HG03064 (cell line): ENCODE measurements at regions not wholly inside any gene's neighbourhood (a gene's known extent, or its start where the extent isn't known, plus 50 kb on each side); places are given as distances from the start of the nearest gene placed in this dataset.

ENCODE experiments used
- ATAC-seq: cut with Tn5 transposase; IDR thresholded peaks from one replicate; pipeline ENCODE4 v1.9.1; 2021; ENCODE audit warnings: low read depth; ENCODE audit not compliant: unreplicated experiment

DNA sequence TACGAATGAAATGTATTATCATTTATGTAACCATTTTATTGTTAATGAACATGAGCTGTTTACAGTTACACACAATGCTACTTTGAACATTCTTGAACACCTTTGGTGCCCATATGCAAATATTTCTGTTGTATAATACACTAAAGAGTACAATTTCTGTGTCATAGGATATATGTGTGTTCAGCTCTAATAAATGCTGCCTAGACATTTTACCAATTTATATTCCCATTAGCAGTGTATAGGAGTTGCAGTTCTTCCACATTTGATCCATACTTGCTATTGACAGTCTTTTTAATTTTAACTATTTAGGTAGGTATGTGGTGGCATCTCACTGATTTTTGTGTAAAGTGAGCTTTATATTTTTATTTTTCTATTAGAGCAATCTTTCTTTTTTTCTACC, 331.8 kb downstream of the ZIC1 start:
- ATAC-seq: no peak

GRCh38 chr3:147744967-147745366, 335.8 kb downstream of the ZIC1 start:
- ATAC-seq: no peak

DNA sequence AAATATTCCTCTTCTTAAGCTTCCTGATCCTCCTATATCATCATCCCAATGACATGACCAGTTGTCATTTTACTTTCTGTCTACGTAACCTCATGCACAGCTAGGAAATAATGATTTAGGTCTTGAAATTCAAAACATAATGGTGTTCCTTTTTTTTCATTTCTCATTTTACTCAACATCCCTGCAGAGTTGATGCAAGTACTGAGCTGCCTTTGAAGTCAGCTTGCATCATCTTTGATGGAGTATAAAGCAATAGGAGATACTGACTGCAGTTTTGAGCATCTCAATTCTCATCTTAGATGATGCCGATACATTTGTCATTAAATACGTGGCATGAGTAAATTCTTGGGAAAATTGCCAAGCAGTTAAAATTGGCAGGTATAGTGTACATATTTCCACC, 346.1 kb downstream of the ZIC1 start:
- ATAC-seq: no peak

GRCh38 chr3:147756476-147756875, 347.3 kb downstream of the ZIC1 start:
- no peak for ATAC-seq

- ATAC-seq: no peak
Measured at GRCh38 chr3:147757866-147758265, 348.7 kb downstream of the ZIC1 start.

- no peak for ATAC-seq
Measured at GRCh38 chr3:147758771-147759170, 349.6 kb downstream of the ZIC1 start.

DNA sequence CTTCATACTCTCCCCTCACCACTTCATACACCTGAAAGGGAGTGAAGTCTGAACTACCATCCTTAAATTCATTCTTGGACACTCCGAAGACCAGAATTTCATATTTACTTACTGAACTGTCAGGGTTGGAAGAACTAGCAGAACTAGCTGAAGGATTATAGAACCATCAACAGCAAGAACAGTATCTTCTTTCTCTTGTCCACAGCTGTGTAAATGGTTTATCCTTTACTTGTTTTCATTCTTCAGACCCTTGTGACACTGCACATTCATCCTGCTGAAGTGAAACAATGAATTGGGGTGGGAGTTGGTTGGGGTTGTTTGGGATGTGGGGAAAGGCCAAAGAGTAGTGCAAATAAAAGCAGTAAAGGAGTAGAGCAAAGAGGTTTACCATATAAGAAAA, 350.9 kb downstream of the ZIC1 start:
- no peak for ATAC-seq

GRCh38 chr3:147760941-147761340, 351.8 kb downstream of the ZIC1 start:
- no peak for ATAC-seq

DNA sequence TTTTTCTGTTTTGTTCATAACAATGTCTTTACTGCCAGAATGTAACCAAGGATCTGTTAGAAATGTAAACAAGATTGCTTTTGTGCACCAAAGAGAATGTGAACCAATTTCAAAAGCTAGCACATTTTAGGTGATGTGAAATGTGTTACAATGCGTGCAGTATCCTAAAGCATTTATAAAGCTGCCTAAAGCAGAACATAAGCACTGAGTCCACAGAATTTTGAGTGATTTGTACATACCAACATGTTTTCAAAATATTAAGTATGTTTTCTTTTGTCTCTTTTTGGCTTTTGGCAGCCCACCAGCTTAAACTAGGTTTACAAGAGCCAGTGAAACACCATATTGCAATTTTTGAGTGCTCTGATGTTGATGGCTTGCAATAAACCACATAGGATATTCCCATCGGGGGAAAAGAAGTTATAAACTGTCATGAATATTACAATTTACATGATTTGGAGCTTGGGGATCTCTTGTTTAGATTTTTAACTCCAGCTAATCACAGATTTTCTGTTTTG, 364.0 kb downstream of the ZIC1 start:
- ATAC-seq: no peak

DNA sequence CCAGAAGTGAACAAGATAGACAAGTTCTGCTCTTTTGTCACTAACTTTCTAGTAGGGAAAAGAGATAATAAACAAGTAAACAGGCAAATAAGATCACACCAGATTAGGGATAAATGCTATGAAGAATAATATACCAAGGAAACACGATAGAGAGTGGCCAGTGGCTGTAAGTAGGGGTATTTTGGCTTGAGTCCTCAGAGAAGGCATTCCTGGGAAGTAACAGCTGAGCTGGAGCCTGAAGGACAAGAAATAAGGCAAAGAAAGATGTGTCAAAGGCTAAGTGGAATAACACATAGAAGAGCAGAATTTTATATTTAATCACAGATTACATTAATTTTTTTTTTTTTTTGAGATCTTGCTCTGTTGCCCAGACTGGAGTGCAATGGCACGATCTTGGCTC, 366.2 kb downstream of the ZIC1 start:
- no peak for ATAC-seq

GRCh38 chr3:147775816-147776530, 366.8 kb downstream of the ZIC1 start:
- no peak for ATAC-seq

DNA sequence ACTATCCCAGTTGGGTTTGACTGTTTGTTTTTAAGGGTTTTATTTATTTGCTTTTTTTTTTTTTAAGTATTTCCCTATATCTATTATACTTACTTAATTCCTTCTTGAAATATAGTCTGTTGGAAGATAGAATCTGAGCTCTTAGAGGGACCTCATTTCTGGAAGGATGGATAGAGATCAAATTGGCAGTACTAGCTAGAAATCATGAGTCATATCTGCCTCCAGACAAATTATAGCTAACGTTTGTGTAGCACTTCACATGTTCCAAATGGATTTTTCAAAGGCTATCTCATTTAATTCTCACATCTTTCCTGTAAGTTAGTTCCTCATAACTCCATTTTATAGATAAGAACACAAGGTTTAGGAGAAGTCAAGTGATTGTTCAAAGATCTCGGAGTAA, 384.7 kb downstream of the ZIC1 start:
- ATAC-seq: no peak

- ATAC-seq: no peak
Measured at GRCh38 chr3:147794596-147794995, 385.4 kb downstream of the ZIC1 start.

DNA sequence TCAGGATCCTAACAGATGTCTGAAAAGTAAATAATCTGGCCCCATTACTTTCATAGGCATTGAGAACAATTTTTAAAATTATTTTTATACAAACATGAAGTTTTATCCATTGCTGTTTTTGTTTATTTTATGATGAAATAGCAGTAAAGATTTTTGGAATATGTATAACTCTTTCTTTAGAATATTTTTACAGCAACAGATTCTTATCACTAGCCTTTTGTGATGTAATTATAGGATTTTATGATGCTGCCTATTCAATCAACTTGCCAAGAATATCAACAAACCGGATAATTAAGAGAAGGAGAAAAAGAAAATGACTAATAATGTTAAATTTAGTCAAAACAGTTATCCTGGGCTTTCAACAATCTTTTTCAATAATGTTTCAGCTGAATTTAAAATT, 386.3 kb downstream of the ZIC1 start:
- no peak for ATAC-seq

DNA sequence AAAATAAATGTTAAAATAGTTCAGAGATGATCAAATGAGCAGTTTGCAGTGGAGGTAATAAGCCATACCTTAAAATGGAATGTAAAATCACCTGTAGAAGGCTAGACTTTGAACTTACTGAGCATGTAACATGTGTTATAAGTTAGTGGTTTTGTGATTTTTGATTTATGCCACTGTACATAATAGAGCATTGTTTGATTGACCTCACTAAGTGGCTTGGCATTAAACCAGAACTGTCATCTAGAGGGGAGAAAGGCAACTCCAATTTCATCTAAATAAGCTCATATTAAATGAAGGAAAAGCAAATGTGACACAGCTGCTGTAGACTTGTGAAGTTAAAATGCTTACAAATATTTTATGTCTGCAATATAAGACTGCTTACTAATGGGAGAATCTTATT, 387.9 kb downstream of the ZIC1 start:
- no peak for ATAC-seq

DNA sequence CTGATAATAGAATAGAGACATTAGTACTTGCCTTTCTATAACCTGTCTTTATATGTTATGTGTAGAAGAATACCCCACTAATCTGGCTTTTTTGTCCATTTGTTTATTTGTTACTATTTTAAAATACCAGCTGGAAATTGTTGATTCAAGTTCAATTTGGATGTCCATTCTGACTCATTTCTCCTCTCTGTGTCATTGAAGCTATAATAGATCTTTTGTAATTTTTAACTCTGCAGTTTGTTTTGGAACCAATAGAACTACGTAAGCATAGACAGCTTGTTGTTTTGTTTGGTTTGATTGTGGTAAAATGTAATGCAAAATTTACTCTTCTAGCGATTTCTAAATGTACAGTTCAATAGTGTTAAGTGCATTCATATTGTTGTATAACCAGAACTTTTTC, 390.4 kb downstream of the ZIC1 start:
- ATAC-seq: no peak

DNA sequence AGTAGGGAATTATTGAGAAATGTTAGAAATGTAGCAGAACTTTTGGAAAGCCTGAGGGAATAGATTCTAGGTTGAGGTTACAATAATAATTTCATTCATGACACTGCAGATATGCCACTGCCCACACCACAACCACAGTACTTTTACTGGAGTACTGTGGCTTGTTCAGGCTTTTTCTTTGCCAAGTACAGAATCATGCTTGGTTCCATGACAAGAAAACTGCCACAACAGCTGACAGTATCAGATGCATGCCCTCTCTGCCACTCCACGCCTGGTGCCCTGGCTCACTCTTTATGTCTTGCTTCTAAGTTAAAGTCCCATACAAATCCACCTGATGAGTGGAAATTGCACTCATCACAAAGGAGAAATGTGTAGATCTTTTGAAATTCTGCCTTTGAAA, 398.6 kb downstream of the ZIC1 start:
- no peak for ATAC-seq

GRCh38 chr3:147809206-147809605, 400.0 kb downstream of the ZIC1 start:
- ATAC-seq: no peak

DNA sequence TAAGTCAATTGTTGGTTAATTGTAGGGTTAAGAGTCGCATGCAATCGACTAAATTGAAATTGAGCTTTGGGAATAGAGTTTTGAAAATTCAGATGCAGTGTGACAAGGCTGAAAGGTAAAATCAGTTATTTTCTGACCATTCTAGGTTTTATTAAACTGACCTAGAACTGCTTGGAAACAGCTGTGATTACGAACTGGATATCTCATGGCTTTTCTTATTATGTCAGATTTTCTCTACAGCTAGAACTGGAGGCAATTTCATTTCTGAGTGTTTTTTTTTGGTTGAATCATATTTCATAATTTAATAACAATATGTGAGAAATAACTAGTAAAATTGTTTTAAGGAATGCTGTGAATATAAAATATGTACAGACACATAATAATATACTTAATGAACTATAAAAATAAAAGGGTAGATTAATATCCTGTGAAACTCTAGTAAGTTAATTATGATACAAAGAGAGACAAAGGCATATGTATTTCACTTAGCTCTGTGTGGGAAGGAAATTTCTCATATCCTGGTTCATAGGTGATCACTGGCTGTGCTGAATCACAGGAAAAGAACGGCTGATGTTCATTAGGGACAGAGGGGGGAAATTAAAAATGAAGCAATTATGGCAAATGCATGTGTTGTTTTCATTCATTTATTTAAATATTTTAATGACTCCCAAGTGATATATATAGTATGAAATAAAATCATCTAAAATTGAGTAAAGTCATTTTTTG, 403.2 kb downstream of the ZIC1 start:
- no peak for ATAC-seq

GRCh38 chr3:147813256-147813655, 404.1 kb downstream of the ZIC1 start:
- no peak for ATAC-seq

DNA sequence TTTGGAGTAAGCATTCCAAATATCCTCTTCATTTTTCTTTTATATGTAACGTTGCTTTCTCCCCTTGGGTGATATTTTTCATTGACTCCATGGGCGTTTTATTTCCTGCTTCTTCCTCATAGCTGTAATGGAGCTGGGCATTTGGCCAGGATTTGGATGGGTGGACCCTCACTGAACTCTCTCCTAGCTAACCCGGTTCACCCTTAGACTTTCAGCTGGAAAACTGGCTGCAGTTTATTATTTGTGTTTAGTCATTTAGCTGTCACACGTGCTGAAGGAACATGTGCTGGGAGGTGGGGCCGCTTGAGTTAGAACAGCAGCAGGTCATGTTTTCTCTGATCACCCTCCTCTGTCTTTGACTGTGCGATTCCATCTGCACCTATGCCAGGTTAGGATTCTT, 407.6 kb downstream of the ZIC1 start:
- ATAC-seq: no peak

DNA sequence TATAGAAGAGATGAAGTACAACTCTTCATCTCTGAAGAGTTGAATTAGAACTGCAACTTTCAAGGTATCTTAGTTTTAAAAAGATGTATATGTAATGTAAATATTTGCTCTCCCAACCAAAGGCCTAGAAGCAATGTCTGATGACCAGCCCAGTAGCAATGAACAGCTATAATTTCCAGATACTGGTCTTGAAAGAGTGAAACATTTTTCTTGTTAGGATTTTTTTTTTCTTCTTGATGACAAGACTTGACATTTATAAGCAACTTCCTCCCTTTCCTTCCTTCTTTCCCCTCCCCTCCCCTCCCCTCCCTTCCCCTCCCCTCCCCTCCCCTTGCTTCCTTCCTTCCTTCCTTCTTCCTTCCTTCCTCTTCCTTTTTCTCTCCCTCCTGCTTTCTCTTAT, 423.4 kb downstream of the ZIC1 start:
- ATAC-seq: no peak
